Trophoblast cell (in vitro differentiated cells and primary cell): ENCODE measurements at regions not wholly inside any gene's neighbourhood (a gene's known extent, or its start where the extent isn't known, plus 50 kb on each side); places are given as distances from the start of the nearest gene placed in this dataset.

ENCODE experiments used
- DNase-seq, 2 donors: peaks; one replicate each; pipeline ENCODE4 v3.0.0-alpha.2; 2016
- H2AFZ ChIP-seq: 2 replicates; pipeline ENCODE4 v1.6.1; 2013; ENCODE audit warnings: low read length, moderate library complexity, mild to moderate bottlenecking; ENCODE audit not compliant: insufficient read depth, poor library complexity
- H2AK5ac ChIP-seq: 2 replicates; pipeline ENCODE4 v1.6.1; 2013; ENCODE audit warnings: mild to moderate bottlenecking, low read length
- H2BK120ac ChIP-seq: 2 replicates; pipeline ENCODE4 v1.6.1; 2013; ENCODE audit warnings: low read length, mild to moderate bottlenecking, moderate library complexity; ENCODE audit not compliant: insufficient read depth, poor library complexity
- H2BK12ac ChIP-seq: 2 replicates; pipeline ENCODE4 v1.6.1; 2013; ENCODE audit warnings: mild to moderate bottlenecking, low read length, moderate library complexity
- H2BK5ac ChIP-seq: 2 replicates; pipeline ENCODE4 v1.6.1; 2013; ENCODE audit warnings: low read length, low read depth, moderate library complexity, mild to moderate bottlenecking; ENCODE audit not compliant: poor library complexity
- H3K14ac ChIP-seq: 2 replicates; pipeline ENCODE4 v1.6.1; 2013; ENCODE audit warnings: mild to moderate bottlenecking, low read length
- H3K18ac ChIP-seq: 2 replicates; pipeline ENCODE4 v1.6.1; 2013; ENCODE audit warnings: mild to moderate bottlenecking, low read length
- H3K23ac ChIP-seq: 2 replicates; pipeline ENCODE4 v1.6.1; 2013; ENCODE audit warnings: low read length
- H3K27ac ChIP-seq: 2 replicates; pipeline ENCODE4 v1.5.1; 2013; ENCODE audit warnings: low read depth, mild to moderate bottlenecking, inconsistent platforms, low read length, moderate library complexity
- H3K27me3 ChIP-seq: 2 replicates; pipeline ENCODE4 v1.6.1; 2013; ENCODE audit warnings: inconsistent platforms, mild to moderate bottlenecking, low read length, moderate library complexity; ENCODE audit not compliant: insufficient read depth
- H3K36me3 ChIP-seq, 2 experiments: 1 replicate in 1 of 2; 2 replicates in 1 of 2; pipeline ENCODE4 v1.6.1; 2013; ENCODE audit warnings: low read length in 2 of 2, mild to moderate bottlenecking in 2 of 2, moderate library complexity in 1 of 2; ENCODE audit not compliant: insufficient read depth in 2 of 2, control insufficient read depth in 1 of 2
- H3K4ac ChIP-seq: 2 replicates; pipeline ENCODE4 v1.6.1; 2013; ENCODE audit warnings: low read depth, mild to moderate bottlenecking, low read length, moderate library complexity
- H3K4me1 ChIP-seq, 2 experiments: 1 replicate in 1 of 2; 2 replicates in 1 of 2; pipeline ENCODE4 v1.6.1; 2013; ENCODE audit warnings: low read length in 2 of 2, mild to moderate bottlenecking in 2 of 2, moderate library complexity in 1 of 2; ENCODE audit not compliant: insufficient read depth in 2 of 2, control insufficient read depth in 1 of 2
- H3K4me2 ChIP-seq: 2 replicates; pipeline ENCODE4 v1.6.1; 2013; ENCODE audit warnings: inconsistent platforms, mild to moderate bottlenecking, low read length, moderate library complexity
- H3K4me3 ChIP-seq: 2 replicates; pipeline ENCODE4 v1.5.1; 2013; ENCODE audit warnings: mild to moderate bottlenecking, low read depth, low read length, inconsistent platforms
- H3K79me1 ChIP-seq: one replicate; pipeline ENCODE4 v1.6.1; 2013; ENCODE audit warnings: low read length
- H3K79me2 ChIP-seq: 2 replicates; pipeline ENCODE4 v1.6.1; 2013; ENCODE audit warnings: low read length, mild to moderate bottlenecking; ENCODE audit not compliant: control insufficient read depth, insufficient read depth, poor library complexity
- H3K9ac ChIP-seq: 2 replicates; pipeline ENCODE4 v1.6.1; 2013; ENCODE audit warnings: mild to moderate bottlenecking, low read length
- H3K9me3 ChIP-seq: 2 replicates; pipeline ENCODE4 v1.6.1; 2013; ENCODE audit warnings: low read depth, mild to moderate bottlenecking, control low read depth, inconsistent platforms, low read length; ENCODE audit not compliant: insufficient read depth
- H4K12ac ChIP-seq: 2 replicates; pipeline ENCODE4 v1.6.1; 2013; ENCODE audit warnings: low read depth, mild to moderate bottlenecking, low read length, moderate library complexity
- H4K8ac ChIP-seq: 2 replicates; pipeline ENCODE4 v1.6.1; 2013; ENCODE audit warnings: low read depth, mild to moderate bottlenecking, low read length, moderate library complexity
- H4K91ac ChIP-seq: one replicate; pipeline ENCODE4 v1.6.1; 2013; ENCODE audit warnings: low read depth, mild to moderate bottlenecking, low read length, moderate library complexity
- WGBS: extraction: QIAGEN DNeasy Blood & Tissue Kit; methylation state at CpG from one replicate; pipeline ENCODE4 v1.1.7; 2013; ENCODE audit warnings: missing lambda C conversion rate; ENCODE audit not compliant: insufficient read length, insufficient coverage; ENCODE audit errors: extremely low coverage; 5-methylcytosine and 5-hydroxymethylcytosine counted together

GRCh38 chr12:71008616-71009015, 88.1 kb upstream of the PTPRR start:
- H4K12ac ChIP-seq, result no peak overlapping the region
- H3K27ac ChIP-seq, result no peak overlapping the region
- no peak overlapping the region for H4K8ac ChIP-seq
- no peaks in the 10 kb centered on the region for H3K36me3 ChIP-seq
- H3K27me3 ChIP-seq, result no peaks in the 10 kb centered on the region
- whole genome bisulfite sequencing, result no CpG with 5 or more reads among the region's 2 CpGs
- H3K23ac ChIP-seq, result no peak overlapping the region
- H3K4me1 ChIP-seq, result no peaks in the 10 kb centered on the region
- DNase-seq, result no peak
- H3K4me2 ChIP-seq, result no peak overlapping the region
- H2BK120ac ChIP-seq, result no peak overlapping the region
- no peak overlapping the region for H3K14ac ChIP-seq
- no peak overlapping the region for H2BK12ac ChIP-seq
- H3K9ac ChIP-seq, result no peak overlapping the region
- H4K91ac ChIP-seq, result no peak overlapping the region
- H3K79me1 ChIP-seq, result no peaks in the 10 kb centered on the region
- H2BK5ac ChIP-seq, result no peak overlapping the region
- no peak overlapping the region for H3K4me3 ChIP-seq
- H2AK5ac ChIP-seq, result no peak overlapping the region
- no peaks in the 10 kb centered on the region for H3K79me2 ChIP-seq
- no peak overlapping the region for H3K18ac ChIP-seq
- no peak overlapping the region for H2AFZ ChIP-seq
- H3K4ac ChIP-seq, result no peak overlapping the region
- H3K9me3 ChIP-seq, result no peaks in the 10 kb centered on the region

- Histone ChIP-seq H4K91ac (no peak overlapping the region), H3K36me3 (no peaks in the 10 kb centered on the region)
- WGBS, result no CpG with 5 or more reads among the region's 2 CpGs
Observed at GRCh38 chr12:71007781-71008404, 87.4 kb upstream of the PTPRR start.

GRCh38 chr12:71007020-71007419, 86.5 kb upstream of the PTPRR start:
- no peaks in the 10 kb centered on the region for H3K4me1 ChIP-seq
- H3K4me2 ChIP-seq, result no peak overlapping the region
- no peaks in the 10 kb centered on the region for H3K9me3 ChIP-seq
- no peak overlapping the region for H3K18ac ChIP-seq
- no peak overlapping the region for H2AK5ac ChIP-seq
- no peak overlapping the region for H3K23ac ChIP-seq
- no peak overlapping the region for H2BK5ac ChIP-seq
- no peak overlapping the region for H3K27ac ChIP-seq
- no peak overlapping the region for H2BK120ac ChIP-seq
- no peaks in the 10 kb centered on the region for H3K36me3 ChIP-seq
- H3K79me1 ChIP-seq, result no peaks in the 10 kb centered on the region
- no CpG with 5 or more reads among the region's 3 CpGs for WGBS
- H4K91ac ChIP-seq, result no peak overlapping the region
- no peak overlapping the region for H2AFZ ChIP-seq
- no peak for DNase-seq
- no peak overlapping the region for H3K4ac ChIP-seq
- no peak overlapping the region for H3K14ac ChIP-seq
- no peak overlapping the region for H3K4me3 ChIP-seq
- H4K12ac ChIP-seq, result no peak overlapping the region
- no peak overlapping the region for H3K9ac ChIP-seq
- H4K8ac ChIP-seq, result no peak overlapping the region
- H2BK12ac ChIP-seq, result no peak overlapping the region
- no peaks in the 10 kb centered on the region for H3K79me2 ChIP-seq
- H3K27me3 ChIP-seq, result no peaks in the 10 kb centered on the region

More at GRCh38 chr12:71007781-71008404, 87.4 kb upstream of the PTPRR start:
- Histone ChIP-seq H3K27me3 (no peaks in the 10 kb centered on the region), H2BK120ac (no peak overlapping the region), H2BK5ac (no peak overlapping the region), H3K9me3 (no peaks in the 10 kb centered on the region), H4K12ac (no peak overlapping the region), H4K8ac (no peak overlapping the region), H3K18ac (no peak overlapping the region), H3K27ac (no peak overlapping the region), H2AFZ (no peak overlapping the region), H3K79me1 (no peaks in the 10 kb centered on the region), H3K4me1 (no peaks in the 10 kb centered on the region), H3K9ac (no peak overlapping the region), H2AK5ac (no peak overlapping the region), H3K4me3 (no peak overlapping the region), H3K79me2 (no peaks in the 10 kb centered on the region), H3K4ac (no peak overlapping the region), H3K4me2 (no peak overlapping the region), H3K23ac (no peak overlapping the region), H2BK12ac (no peak overlapping the region), H3K14ac (no peak overlapping the region)
- DNase-seq, result no peak

GRCh38 chr12:71005166-71005565, 84.6 kb upstream of the PTPRR start:
- no peaks in the 10 kb centered on the region for H3K79me1 ChIP-seq
- no peak overlapping the region for H3K18ac ChIP-seq
- no peaks in the 10 kb centered on the region for H3K27me3 ChIP-seq
- H2BK5ac ChIP-seq, result no peak overlapping the region
- H3K4me3 ChIP-seq, result no peak overlapping the region
- H4K12ac ChIP-seq, result no peak overlapping the region
- H3K79me2 ChIP-seq, result no peaks in the 10 kb centered on the region
- H2AK5ac ChIP-seq, result no peak overlapping the region
- H3K9ac ChIP-seq, result no peak overlapping the region
- no peak overlapping the region for H3K4ac ChIP-seq
- no peak for DNase-seq
- H3K4me1 ChIP-seq, result no peaks in the 10 kb centered on the region
- H3K4me2 ChIP-seq, result no peak overlapping the region
- no peak overlapping the region for H2BK12ac ChIP-seq
- H2AFZ ChIP-seq, result no peak overlapping the region
- no peak overlapping the region for H3K27ac ChIP-seq
- H4K91ac ChIP-seq, result no peak overlapping the region
- no peak overlapping the region for H3K23ac ChIP-seq
- H4K8ac ChIP-seq, result no peak overlapping the region
- H3K14ac ChIP-seq, result no peak overlapping the region
- no peak overlapping the region for H2BK120ac ChIP-seq
- no peaks in the 10 kb centered on the region for H3K36me3 ChIP-seq
- no CpG with 5 or more reads among the region's 3 CpGs for WGBS
- H3K9me3 ChIP-seq, result no peaks in the 10 kb centered on the region
